Stimulated activated CD8-positive, alpha-beta memory T cell treated with anti-CD3 and anti-CD28 coated beads, Interleukin-7, amount 100 ng/mL, for 48 hours (primary cell): ENCODE measurements at regions not wholly inside any gene's neighbourhood (a gene's known extent, or its start where the extent isn't known, plus 50 kb on each side); places are given as distances from the start of the nearest gene placed in this dataset.

ENCODE experiments used
- DNase-seq, 2 donors: peaks; one replicate each; pipeline ENCODE4 v3.0.0-alpha.2; 2020; ENCODE audit warnings: low read depth in 1 of 2; ENCODE audit errors: extremely low read depth in 1 of 2

- DNase-seq, result no peak
These were observed 194.2 kb upstream of the SMC2 start for GRCh38 chr9:103899866-103900265.

- DNase-seq, result no peak
These were observed 193.6 kb upstream of the SMC2 start for GRCh38 chr9:103900466-103900865.

GRCh38 chr9:103902263-103902662 is 191.8 kb upstream of the SMC2 start:
- no peak for DNase-seq

- no peak for DNase-seq
These were observed 189.9 kb upstream of the SMC2 start for GRCh38 chr9:103904242-103904641.

- no peak for DNase-seq
These were observed 180.2 kb upstream of the SMC2 start for GRCh38 chr9:103913899-103914298.

- no peak for DNase-seq
These were observed 174.4 kb upstream of the SMC2 start for GRCh38 chr9:103919605-103920209.

- no peak for DNase-seq
These were observed 165.7 kb upstream of the SMC2 start for GRCh38 chr9:103928442-103928841.

- DNase-seq, result no peak
These were observed 153.0 kb upstream of the SMC2 start for GRCh38 chr9:103941104-103941503.

- DNase-seq, result no peak
These were observed 151.9 kb upstream of the SMC2 start for GRCh38 chr9:103942200-103942599.

- no peak for DNase-seq
These were observed 151.5 kb upstream of the SMC2 start for GRCh38 chr9:103942651-103943050.

- DNase-seq, result no peak
These were observed 145.0 kb upstream of the SMC2 start for GRCh38 chr9:103949096-103949495.

- DNase-seq, result no peak
These were observed 116.9 kb upstream of the SMC2 start for GRCh38 chr9:103977163-103977562.

GRCh38 chr9:103978396-103978795 is 115.7 kb upstream of the SMC2 start:
- DNase-seq, result no peak

GRCh38 chr9:103981912-103982311 is 112.2 kb upstream of the SMC2 start:
- DNase-seq, result no peak

GRCh38 chr9:103985077-103985476 is 109.0 kb upstream of the SMC2 start:
- DNase-seq, result no peak

- DNase-seq, result no peak
These were observed 105.3 kb upstream of the SMC2 start for GRCh38 chr9:103988821-103989220.

GRCh38 chr9:103990311-103990710 is 103.8 kb upstream of the SMC2 start:
- no peak for DNase-seq

GRCh38 chr9:103991001-103991400 is 103.1 kb upstream of the SMC2 start:
- DNase-seq, result no peak

GRCh38 chr9:103991698-103992097 is 102.4 kb upstream of the SMC2 start:
- DNase-seq, result no peak

- no peak for DNase-seq
These were observed 101.0 kb upstream of the SMC2 start for GRCh38 chr9:103992938-103993579.

- DNase-seq, result no peak
These were observed 96.2 kb upstream of the SMC2 start for GRCh38 chr9:103997856-103998370.

GRCh38 chr9:103999375-104000062 is 94.6 kb upstream of the SMC2 start:
- no peak for DNase-seq
